ENCODE measurements at regions not wholly inside any gene's neighbourhood (a gene's known extent, or its start where the extent isn't known, plus 50 kb on each side); places are given as distances from the start of the nearest gene placed in this dataset.

GRCh38 chr11:45395947-45396346 lies 109.8 kb upstream of the SYT13 start:
- TF ChIP-seq, protein P1, sequence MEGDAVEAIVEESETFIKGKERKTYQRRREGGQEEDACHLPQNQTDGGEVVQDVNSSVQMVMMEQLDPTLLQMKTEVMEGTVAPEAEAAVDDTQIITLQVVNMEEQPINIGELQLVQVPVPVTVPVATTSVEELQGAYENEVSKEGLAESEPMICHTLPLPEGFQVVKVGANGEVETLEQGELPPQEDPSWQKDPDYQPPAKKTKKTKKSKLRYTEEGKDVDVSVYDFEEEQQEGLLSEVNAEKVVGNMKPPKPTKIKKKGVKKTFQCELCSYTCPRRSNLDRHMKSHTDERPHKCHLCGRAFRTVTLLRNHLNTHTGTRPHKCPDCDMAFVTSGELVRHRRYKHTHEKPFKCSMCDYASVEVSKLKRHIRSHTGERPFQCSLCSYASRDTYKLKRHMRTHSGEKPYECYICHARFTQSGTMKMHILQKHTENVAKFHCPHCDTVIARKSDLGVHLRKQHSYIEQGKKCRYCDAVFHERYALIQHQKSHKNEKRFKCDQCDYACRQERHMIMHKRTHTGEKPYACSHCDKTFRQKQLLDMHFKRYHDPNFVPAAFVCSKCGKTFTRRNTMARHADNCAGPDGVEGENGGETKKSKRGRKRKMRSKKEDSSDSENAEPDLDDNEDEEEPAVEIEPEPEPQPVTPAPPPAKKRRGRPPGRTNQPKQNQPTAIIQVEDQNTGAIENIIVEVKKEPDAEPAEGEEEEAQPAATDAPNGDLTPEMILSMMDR (conservative IDR thresholded peaks at IDR 0.05; ENCODE audit: low read depth in 2 of 2), result no peak
- TF ChIP-seq JUNB (IDR thresholded peaks at IDR 0.05; ENCODE audit: unreplicated experiment) (no peak), EZH2 (IDR thresholded peaks at IDR 0.05; ENCODE audit: low read depth, unreplicated experiment) (no peak), POLR2AphosphoS5 (IDR thresholded peaks at IDR 0.05; ENCODE audit: low read depth) (no peak), EZH2phosphoT487 (IDR thresholded peaks at IDR 0.05; ENCODE audit: unreplicated experiment) (no peak), CREB1 (CRISPR knock-in tag; IDR thresholded peaks at IDR 0.05; ENCODE audit: low read depth) (no peak)
- TF ChIP-seq, protein P2, sequence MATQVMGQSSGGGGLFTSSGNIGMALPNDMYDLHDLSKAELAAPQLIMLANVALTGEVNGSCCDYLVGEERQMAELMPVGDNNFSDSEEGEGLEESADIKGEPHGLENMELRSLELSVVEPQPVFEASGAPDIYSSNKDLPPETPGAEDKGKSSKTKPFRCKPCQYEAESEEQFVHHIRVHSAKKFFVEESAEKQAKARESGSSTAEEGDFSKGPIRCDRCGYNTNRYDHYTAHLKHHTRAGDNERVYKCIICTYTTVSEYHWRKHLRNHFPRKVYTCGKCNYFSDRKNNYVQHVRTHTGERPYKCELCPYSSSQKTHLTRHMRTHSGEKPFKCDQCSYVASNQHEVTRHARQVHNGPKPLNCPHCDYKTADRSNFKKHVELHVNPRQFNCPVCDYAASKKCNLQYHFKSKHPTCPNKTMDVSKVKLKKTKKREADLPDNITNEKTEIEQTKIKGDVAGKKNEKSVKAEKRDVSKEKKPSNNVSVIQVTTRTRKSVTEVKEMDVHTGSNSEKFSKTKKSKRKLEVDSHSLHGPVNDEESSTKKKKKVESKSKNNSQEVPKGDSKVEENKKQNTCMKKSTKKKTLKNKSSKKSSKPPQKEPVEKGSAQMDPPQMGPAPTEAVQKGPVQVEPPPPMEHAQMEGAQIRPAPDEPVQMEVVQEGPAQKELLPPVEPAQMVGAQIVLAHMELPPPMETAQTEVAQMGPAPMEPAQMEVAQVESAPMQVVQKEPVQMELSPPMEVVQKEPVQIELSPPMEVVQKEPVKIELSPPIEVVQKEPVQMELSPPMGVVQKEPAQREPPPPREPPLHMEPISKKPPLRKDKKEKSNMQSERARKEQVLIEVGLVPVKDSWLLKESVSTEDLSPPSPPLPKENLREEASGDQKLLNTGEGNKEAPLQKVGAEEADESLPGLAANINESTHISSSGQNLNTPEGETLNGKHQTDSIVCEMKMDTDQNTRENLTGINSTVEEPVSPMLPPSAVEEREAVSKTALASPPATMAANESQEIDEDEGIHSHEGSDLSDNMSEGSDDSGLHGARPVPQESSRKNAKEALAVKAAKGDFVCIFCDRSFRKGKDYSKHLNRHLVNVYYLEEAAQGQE (IDR thresholded peaks at IDR 0.05; ENCODE audit: unreplicated experiment), result no peak

Data from GM23338 (cell line).